ENCODE measurements at regions not wholly inside any gene's neighbourhood (a gene's known extent, or its start where the extent isn't known, plus 50 kb on each side); places are given as distances from the start of the nearest gene placed in this dataset.
"Not testable (repeated sequence)": the region's sequence is repeated elsewhere in the genome, so short reads cannot be mapped to it uniquely, and the experiment has no call there.

GRCh38 chr18:39365836-39366485 is 1800.4 kb upstream of the CELF4 start:
- DNase-seq, result no peak

- DNase-seq, result no peak
These were observed 1794.5 kb upstream of the CELF4 start for GRCh38 chr18:39360072-39360471.

GRCh38 chr18:39359636-39360035 is 1794.0 kb upstream of the CELF4 start:
- DNase-seq, result no peak

GRCh38 chr18:39350945-39351344 is 1785.3 kb upstream of the CELF4 start:
- no peak for DNase-seq

- no peak for DNase-seq
These were observed 1784.2 kb upstream of the CELF4 start for GRCh38 chr18:39349801-39350200.

GRCh38 chr18:39348757-39349156 is 1783.2 kb upstream of the CELF4 start:
- peak in 1 of 2 donors; percentile 8 for DNase-seq

- DNase-seq, result no peak
These were observed 1782.1 kb upstream of the CELF4 start for GRCh38 chr18:39347701-39348100.

GRCh38 chr18:39346916-39347315 is 1781.3 kb upstream of the CELF4 start:
- DNase-seq, result no peak

- DNase-seq, result no peak
These were observed 1779.7 kb upstream of the CELF4 start for GRCh38 chr18:39345321-39345720.

- DNase-seq, result no peak
These were observed 1778.9 kb upstream of the CELF4 start for GRCh38 chr18:39344487-39344886.

- no peak for DNase-seq
These were observed 1775.5 kb upstream of the CELF4 start for GRCh38 chr18:39341129-39341528.

- DNase-seq, result no peak
These were observed 1774.8 kb upstream of the CELF4 start for GRCh38 chr18:39340418-39340817.

GRCh38 chr18:39329496-39330275 is 1764.1 kb upstream of the CELF4 start:
- DNase-seq, result no peak

- DNase-seq, result no peak
These were observed 1761.2 kb upstream of the CELF4 start for GRCh38 chr18:39326772-39327171.

GRCh38 chr18:39325973-39326372 is 1760.4 kb upstream of the CELF4 start:
- DNase-seq, result no peak

- DNase-seq, result no peak
These were observed 1753.5 kb upstream of the CELF4 start for GRCh38 chr18:39319141-39319540.

- DNase-seq, result no peak
These were observed 1752.9 kb upstream of the CELF4 start for GRCh38 chr18:39318462-39318861.

- DNase-seq, result peak; percentile 23 to 24
These were observed 1752.4 kb upstream of the CELF4 start for GRCh38 chr18:39318008-39318407.

GRCh38 chr18:39314595-39314994 is 1749.0 kb upstream of the CELF4 start:
- no peak for DNase-seq

GRCh38 chr18:39313992-39314391 is 1748.4 kb upstream of the CELF4 start:
- DNase-seq, result no peak

- no peak for DNase-seq
These were observed 1745.6 kb upstream of the CELF4 start for GRCh38 chr18:39311111-39311712.

- DNase-seq, result not testable (repeated sequence)
These were observed 1743.4 kb upstream of the CELF4 start for GRCh38 chr18:39308931-39309521.

GRCh38 chr18:39305766-39306165 is 1740.2 kb upstream of the CELF4 start:
- no peak for DNase-seq

- no peak for DNase-seq
These were observed 1736.9 kb upstream of the CELF4 start for GRCh38 chr18:39302481-39302880.

All from inflammatory macrophage treated with lipopolysaccharide for 1 hour (primary cell).